Ishikawa (cell line): ENCODE measurements at regions not wholly inside any gene's neighbourhood (a gene's known extent, or its start where the extent isn't known, plus 50 kb on each side); places are given as distances from the start of the nearest gene placed in this dataset.

Experiments
- CEBPB ChIP-seq: IDR thresholded peaks from 2 replicates; pipeline ENCODE4 v1.6.1; 2012
- CREB1 ChIP-seq: IDR thresholded peaks from 2 replicates; pipeline ENCODE4 v1.6.1; 2012; ENCODE audit warnings: low read depth
- EGR1 ChIP-seq: IDR thresholded peaks from 2 replicates; pipeline ENCODE4 v1.6.1; 2012
- EP300 ChIP-seq: IDR thresholded peaks from 2 replicates; pipeline ENCODE4 v1.6.1; 2012; ENCODE audit warnings: borderline replicate concordance
- FOXM1 ChIP-seq: IDR thresholded peaks from 2 replicates; pipeline ENCODE4 v1.6.1; 2012; ENCODE audit warnings: low read depth, borderline replicate concordance
- MAX ChIP-seq: IDR thresholded peaks from 2 replicates; pipeline ENCODE4 v1.6.1; 2012
- NFIC ChIP-seq: IDR thresholded peaks from 2 replicates; pipeline ENCODE4 v1.6.1; 2012
- RAD21 ChIP-seq: IDR thresholded peaks from 2 replicates; pipeline ENCODE4 v1.6.1; 2012; ENCODE audit warnings: low read depth
- REST ChIP-seq: IDR thresholded peaks from 2 replicates; pipeline ENCODE4 v1.6.1; 2012; ENCODE audit warnings: low read depth, mild to moderate bottlenecking
- TAF1 ChIP-seq: IDR thresholded peaks from 2 replicates; pipeline ENCODE4 v1.6.1; 2012; ENCODE audit warnings: low read depth, mild to moderate bottlenecking
- TCF12 ChIP-seq: IDR thresholded peaks from 2 replicates; pipeline ENCODE4 v1.6.1; 2012; ENCODE audit warnings: low read depth
- TEAD4 ChIP-seq: IDR thresholded peaks from 2 replicates; pipeline ENCODE4 v1.6.1; 2012
- USF1 ChIP-seq: IDR thresholded peaks from 2 replicates; pipeline ENCODE4 v1.6.1; 2012
- YY1 ChIP-seq: IDR thresholded peaks from 2 replicates; pipeline ENCODE4 v1.6.1; 2012; ENCODE audit warnings: low read depth
- ZBTB7A ChIP-seq: IDR thresholded peaks from 2 replicates; pipeline ENCODE4 v1.6.1; 2012; ENCODE audit warnings: low read depth

- TF ChIP-seq MAX = no peak
- no peak for TF ChIP-seq ZBTB7A
- TF ChIP-seq FOXM1 = no peak
- no peak for TF ChIP-seq YY1
- TF ChIP-seq CEBPB = no peak
- no peak for TF ChIP-seq TEAD4
- no peak for TF ChIP-seq TCF12
- TF ChIP-seq RAD21 = no peak
- no peak for TF ChIP-seq TAF1
- TF ChIP-seq REST = no peak
- TF ChIP-seq EP300 = no peak
- TF ChIP-seq EGR1 = no peak
Observed at GRCh38 chr2:136441979-136442714, 323.2 kb upstream of the THSD7B start.

GRCh38 chr2:136439064-136439676 lies 321.2 kb upstream of the CXCR4 start:
- no peak for TF ChIP-seq ZBTB7A
- TF ChIP-seq REST = no peak
- TF ChIP-seq TAF1 = no peak
- no peak for TF ChIP-seq CREB1
- TF ChIP-seq RAD21 = no peak
- TF ChIP-seq FOXM1 = no peak
- no peak for TF ChIP-seq MAX
- no peak for TF ChIP-seq YY1
- TF ChIP-seq TEAD4 = no peak
- no peak for TF ChIP-seq CEBPB
- TF ChIP-seq EP300 = no peak
- no peak for TF ChIP-seq EGR1
- no peak for TF ChIP-seq TCF12
- TF ChIP-seq NFIC = no peak
- no peak for TF ChIP-seq USF1

- TF ChIP-seq USF1 = no peak
- TF ChIP-seq ZBTB7A = no peak
- TF ChIP-seq TEAD4 = no peak
- no peak for TF ChIP-seq EP300
- no peak for TF ChIP-seq MAX
- no peak for TF ChIP-seq FOXM1
- TF ChIP-seq RAD21 = no peak
- TF ChIP-seq TAF1 = no peak
- no peak for TF ChIP-seq REST
- TF ChIP-seq TCF12 = no peak
- no peak for TF ChIP-seq EGR1
- no peak for TF ChIP-seq CEBPB
Observed at GRCh38 chr2:136437461-136437860, 319.5 kb upstream of the CXCR4 start.

GRCh38 chr2:136436936-136437335 lies 319.0 kb upstream of the CXCR4 start:
- TF ChIP-seq MAX (no peak), TAF1 (no peak), CEBPB (no peak), USF1 (no peak), YY1 (no peak), REST (no peak)
